ENCODE measurements at regions not wholly inside any gene's neighbourhood (a gene's known extent, or its start where the extent isn't known, plus 50 kb on each side); places are given as distances from the start of the nearest gene placed in this dataset.

- no peak for DNase-seq
- ATAC-seq = no peak
Observed at GRCh38 chr13:99662678-99663077, 161.4 kb downstream of the TM9SF2 start.

DNA sequence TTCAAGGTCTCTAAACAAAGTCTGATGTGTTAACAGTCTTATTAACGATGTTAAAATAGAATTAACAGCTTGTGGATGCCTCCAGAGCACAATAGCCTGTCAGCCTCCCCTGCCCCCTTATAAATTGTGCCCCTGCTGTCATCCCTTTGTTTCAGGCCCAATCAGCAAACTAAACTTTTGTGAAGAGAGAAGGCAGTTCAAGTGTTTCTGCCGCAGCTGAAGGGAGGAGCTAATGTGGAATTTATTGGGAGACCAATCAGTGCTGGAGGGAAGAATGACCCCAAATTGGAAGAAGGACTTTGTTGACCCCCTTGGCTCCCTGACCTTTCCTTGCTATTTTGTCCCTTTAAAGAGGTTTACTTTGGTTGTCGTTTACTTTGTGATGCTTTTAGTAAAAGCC is 160.5 kb downstream of the TM9SF2 start:
- no peak for ATAC-seq
- DNase-seq = no peak

GRCh38 chr13:99659866-99660554 is 158.7 kb downstream of the TM9SF2 start:
- no peak for DNase-seq
- ATAC-seq = no peak

- no peak for ATAC-seq
Observed at GRCh38 chr13:99659226-99659625, 158.0 kb downstream of the TM9SF2 start.

DNA sequence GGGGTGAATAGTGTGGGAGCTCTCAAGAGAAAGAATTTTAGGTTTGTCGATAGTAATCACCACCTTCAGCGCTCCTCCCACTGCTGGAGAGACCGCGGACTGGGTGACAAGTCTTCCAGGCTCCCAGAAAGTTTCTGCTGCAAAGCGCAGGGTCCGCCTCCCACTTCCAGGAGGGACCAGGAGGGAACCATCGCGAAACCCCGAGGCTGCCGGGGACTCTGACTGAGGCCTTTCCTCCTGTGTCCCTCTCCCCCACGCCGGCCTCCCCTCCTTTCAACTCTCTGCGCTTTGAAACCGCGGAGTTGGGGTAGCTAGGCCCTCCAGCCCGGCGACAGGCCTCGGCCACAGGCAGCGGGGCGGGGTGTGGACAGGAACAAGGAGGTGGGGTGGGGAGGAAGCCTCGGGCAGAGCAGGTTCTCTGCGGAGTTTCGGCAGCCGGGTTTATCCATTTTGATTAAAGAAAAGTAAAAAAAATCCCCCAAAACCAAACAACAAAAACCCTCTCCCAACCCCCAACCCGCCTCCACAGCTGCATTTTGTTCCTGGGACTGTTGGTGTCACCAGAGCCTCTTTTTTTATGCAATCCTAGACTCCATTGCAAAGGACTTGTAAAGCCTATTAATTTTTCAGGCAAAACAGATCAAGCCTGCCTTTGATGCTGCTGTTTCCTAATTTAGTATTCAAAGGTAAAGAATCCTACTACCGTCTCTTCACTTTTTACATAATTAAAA is 157.2 kb downstream of the TM9SF2 start:
- peak; percentile 56 for DNase-seq
- peak; percentile 28 for ATAC-seq

More at GRCh38 chr13:99659226-99659625, 158.0 kb downstream of the TM9SF2 start:
- no peak for DNase-seq

DNA sequence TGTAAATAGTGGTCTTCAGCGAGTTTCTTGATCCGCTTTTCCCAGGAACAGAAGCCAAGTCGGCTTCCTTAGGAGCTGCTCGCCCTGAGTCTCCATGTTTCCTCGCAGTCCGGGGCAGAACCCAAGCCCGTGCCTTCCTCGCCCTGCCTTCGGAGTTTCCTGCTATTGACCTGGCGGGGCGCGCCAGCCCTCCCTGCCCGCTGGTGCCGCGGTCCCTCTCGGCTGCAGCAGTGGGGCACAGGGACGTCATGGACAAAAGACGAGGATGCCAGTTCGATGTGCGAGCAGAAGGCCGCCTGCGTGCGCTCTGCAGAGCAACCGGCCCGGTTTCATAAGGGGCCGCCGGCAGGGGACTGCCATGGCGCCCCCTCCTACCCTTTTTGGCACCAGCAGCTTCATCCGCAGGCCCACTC is 156.6 kb downstream of the TM9SF2 start:
- DNase-seq (peak; percentile 43), ATAC-seq (peak; percentile 8)

GRCh38 chr13:99656844-99657381 is 155.6 kb downstream of the TM9SF2 start:
- DNase-seq (no peak), ATAC-seq (no peak)

GRCh38 chr13:99656092-99656745 is 154.9 kb downstream of the TM9SF2 start:
- ATAC-seq (peak; percentile 51), DNase-seq (peak; percentile 85)

DNA sequence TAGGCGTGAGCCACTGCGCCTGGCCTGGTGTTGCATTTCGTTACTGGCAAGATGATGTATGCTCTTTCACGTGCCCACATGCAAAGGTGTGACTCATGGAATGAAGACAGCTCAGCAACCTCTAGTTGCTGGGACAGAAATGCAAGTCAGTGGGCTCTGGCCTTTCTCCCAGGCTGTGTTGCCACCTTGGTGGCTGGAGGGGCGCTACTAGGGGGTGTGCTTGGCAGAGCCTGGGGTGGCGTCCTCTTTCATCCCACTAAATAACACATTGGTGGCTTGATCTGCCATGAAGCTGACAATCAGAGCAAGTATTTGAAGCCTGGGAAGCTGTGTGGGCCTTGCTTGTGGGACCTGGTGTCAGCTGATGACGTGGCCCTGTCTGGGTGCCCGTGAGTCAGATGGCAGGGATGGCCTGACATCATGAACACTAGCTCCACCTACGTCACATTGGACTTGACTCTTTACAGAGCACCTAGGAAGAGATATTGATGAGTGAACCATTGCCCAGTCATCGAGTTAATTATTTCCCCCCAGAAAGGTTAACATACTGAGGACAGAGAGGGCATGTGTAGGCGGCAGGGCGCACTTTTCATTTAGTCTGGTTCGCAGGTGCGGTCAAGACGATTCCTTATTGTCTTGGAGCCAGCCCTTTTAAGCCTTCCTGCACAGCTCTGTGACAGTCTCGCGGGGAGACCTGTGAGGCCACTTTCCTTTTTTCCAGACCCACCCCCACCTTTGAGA is 154.2 kb downstream of the TM9SF2 start:
- peak; percentile 82 for ATAC-seq
- DNase-seq = peak; percentile 39

- DNase-seq (no peak), ATAC-seq (no peak)
Observed at GRCh38 chr13:99654076-99654475, 152.8 kb downstream of the TM9SF2 start.

GRCh38 chr13:99653526-99653925 is 152.3 kb downstream of the TM9SF2 start:
- DNase-seq = no peak
- ATAC-seq = no peak

DNA sequence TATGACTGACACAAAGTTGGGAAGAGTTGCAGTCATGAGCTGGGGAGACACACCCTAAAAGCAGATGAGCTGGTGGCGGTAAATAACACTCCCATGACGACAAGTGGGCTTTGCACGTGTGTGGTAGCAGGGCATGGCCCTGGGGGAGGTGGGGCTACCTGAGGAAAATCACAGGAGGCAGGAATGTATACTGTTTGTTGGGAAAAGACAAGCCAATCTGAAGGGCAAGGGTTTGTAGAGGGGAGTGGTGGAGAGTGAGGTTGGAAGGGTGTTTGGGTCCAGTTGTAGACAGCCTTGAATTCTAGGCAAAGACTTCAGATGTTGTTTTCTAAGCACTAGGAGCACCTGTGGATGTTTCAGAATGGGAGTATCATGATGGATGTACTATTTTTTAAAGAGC is 151.6 kb downstream of the TM9SF2 start:
- no peak for DNase-seq
- ATAC-seq = no peak

DNA sequence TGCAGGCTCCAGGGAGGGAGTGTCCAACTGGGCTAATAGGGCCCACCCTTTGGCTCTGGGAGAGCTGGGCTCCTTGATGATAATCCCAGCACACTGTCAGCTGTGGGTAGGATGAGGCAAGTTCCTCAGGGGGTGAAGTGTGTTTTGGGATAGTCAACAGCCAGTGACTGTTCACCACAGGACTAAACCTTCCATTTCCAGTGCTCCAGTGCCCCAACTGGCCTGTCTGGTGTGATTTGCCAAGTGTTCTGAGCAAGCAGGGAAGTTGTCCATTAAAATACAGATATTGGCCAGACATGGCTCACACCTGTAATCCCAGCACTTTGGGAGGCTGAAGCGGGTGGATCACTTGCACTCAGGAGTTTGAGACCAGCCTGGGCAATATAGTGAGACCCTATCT is 150.9 kb downstream of the TM9SF2 start:
- ATAC-seq (no peak), DNase-seq (no peak)

DNA sequence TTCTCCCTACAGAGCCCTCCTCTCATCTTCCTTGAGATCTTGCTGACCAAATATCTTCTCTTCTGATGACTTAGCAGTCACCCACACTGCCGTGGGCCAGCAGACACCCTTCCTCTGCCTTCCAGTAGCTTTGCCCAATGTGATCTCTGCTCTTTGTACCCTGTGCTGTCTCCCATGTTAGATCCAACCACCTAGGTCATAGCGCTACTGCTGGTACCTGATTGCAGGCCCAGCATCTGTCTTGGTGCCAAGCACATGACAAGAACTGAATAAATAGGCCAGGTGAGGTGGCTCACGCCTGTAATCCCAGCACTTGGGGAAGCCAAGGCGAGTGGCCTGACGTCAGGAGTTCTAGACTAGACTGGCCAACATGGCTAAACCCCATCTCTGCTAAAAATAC is 149.7 kb downstream of the TM9SF2 start:
- ATAC-seq (no peak), DNase-seq (no peak)

GRCh38 chr13:99650410-99650809 is 149.1 kb downstream of the TM9SF2 start:
- ATAC-seq (no peak), DNase-seq (no peak)

DNA sequence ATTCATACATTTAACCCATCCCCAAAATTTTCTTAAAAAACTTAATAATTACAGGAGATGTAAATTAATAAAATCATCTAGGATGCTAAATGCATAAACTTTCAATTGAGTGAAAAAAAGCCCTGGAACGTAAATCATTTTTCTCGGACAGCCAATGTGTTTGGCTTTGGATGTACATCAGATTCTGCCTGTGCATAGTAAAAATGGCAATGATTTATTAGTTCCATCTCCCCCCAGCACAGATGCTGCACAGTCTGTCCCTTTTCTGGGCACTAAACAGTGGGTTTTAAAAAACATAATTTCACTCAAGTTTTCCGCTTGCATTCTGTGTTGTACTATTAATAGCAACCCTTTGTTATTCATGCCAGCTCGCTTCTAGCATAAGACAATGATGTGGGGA is 147.7 kb downstream of the TM9SF2 start:
- DNase-seq (no peak), ATAC-seq (no peak)

DNA sequence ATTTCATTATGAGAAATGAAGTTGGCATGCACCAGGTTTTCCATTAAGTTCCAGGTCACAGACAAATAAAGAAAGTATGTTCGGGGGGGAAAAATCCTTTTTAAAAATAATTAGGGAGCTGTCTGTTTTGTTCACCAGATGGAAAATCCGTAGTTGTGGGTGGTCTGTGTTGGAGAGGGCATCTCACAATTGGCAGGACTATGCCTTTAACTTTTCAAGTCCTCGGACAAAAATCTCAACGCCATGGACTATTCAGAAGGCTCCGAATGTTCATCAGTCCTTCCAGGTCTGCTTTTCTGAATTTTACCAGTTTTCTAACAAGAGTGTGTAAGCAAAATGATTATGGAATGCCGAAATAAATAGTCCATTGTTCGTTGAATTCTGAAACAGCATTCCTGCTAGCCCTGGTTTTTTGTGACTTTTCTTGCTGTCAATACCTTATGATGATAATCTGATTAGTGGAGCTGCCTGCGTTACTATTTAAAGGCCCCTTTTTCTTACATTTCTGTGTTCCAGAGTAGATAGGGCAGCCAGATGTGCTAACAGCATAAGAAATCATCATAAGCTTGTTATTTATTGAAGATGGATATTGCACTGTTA is 146.9 kb downstream of the TM9SF2 start:
- ATAC-seq = no peak

DNA sequence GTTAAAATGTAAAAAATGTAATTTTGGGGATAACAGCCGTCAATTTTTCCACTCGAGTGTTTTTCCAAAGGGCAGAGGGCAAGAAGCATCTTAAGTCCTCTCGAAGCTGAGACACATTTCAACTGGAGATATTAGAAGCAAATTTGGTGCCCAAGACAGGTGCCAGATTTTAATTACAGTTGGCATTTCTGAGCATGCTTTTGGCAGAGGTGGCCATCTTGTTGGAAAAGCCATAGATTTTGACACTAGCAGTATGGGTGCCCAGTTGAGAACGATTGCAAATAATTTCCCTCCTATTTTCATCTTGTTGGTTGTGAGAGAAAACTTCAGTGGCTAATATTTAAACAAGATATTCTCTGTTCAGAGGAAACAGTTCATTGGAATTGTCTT is 146.3 kb downstream of the TM9SF2 start:
- DNase-seq (no peak), ATAC-seq (no peak)

More for the DNA sequence above, 146.9 kb downstream of the TM9SF2 start:
- DNase-seq = no peak

DNA sequence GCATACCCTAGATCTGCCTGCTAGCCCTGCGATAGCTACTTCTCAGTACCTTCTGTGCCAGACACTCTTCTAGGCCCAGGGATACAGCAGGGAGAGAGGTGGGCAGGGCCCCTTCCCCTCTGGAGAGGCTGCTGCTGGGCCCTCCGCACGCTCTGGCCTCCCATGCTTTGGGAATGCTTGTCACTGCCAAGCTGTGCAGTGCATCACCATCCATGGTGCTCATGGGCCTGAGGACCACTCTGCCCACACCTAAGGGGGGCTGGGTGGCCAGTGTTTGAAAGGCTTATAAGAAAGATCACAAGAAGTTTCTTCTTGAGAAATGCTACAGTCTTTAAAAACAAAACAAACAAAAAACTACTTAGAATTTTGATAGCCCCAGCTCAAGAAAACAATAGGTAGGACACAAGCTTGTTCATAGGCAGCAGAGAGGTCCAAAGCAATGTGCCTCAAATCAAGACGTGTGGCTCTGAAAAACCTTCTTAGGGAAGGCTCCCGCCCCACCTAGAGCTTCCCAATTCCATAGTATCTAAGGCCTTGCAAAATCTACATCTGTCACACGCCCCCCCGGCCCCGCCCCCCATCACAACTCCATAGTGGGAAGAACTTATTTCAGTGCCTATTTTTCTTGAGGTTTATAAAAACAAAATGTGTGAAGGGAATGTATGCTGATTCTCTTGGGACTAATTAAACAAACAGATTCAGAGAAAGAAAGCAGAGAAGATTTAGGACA is 145.8 kb downstream of the TM9SF2 start:
- no peak for DNase-seq
- no peak for ATAC-seq

GRCh38 chr13:99642841-99643240 is 141.6 kb downstream of the TM9SF2 start:
- no peak for ATAC-seq
- DNase-seq = no peak

GRCh38 chr13:99642006-99642405 is 140.7 kb downstream of the TM9SF2 start:
- ATAC-seq (no peak), DNase-seq (no peak)
